GM21360 (cell line): ENCODE measurements at regions not wholly inside any gene's neighbourhood (a gene's known extent, or its start where the extent isn't known, plus 50 kb on each side); places are given as distances from the start of the nearest gene placed in this dataset.

ENCODE experiments used
- ATAC-seq: cut with Tn5 transposase; IDR thresholded peaks from one replicate; pipeline ENCODE4 v1.9.1; 2021; ENCODE audit warnings: mild to moderate bottlenecking, moderate library complexity; ENCODE audit not compliant: unreplicated experiment

DNA sequence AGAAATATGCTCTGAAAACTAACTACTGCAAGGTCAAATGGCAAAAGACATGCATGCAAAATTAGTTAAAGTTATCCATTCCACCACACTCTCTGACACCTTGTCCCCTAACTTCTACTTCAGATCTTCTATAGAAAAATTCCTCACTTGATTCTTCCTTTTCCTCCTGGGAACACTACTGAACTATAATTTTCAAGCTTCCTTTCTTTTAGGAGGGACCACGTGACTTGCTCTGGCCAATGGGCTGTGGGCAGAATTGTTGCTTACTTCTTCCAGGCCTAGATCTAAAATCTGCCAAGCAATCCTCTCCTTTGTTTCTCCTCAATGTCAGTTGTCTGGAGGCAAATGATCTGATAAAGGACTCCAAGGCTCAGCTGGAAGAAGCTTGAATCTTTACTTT, 441.0 kb downstream of the CDK5RAP2 start:
- no peak for ATAC-seq

DNA sequence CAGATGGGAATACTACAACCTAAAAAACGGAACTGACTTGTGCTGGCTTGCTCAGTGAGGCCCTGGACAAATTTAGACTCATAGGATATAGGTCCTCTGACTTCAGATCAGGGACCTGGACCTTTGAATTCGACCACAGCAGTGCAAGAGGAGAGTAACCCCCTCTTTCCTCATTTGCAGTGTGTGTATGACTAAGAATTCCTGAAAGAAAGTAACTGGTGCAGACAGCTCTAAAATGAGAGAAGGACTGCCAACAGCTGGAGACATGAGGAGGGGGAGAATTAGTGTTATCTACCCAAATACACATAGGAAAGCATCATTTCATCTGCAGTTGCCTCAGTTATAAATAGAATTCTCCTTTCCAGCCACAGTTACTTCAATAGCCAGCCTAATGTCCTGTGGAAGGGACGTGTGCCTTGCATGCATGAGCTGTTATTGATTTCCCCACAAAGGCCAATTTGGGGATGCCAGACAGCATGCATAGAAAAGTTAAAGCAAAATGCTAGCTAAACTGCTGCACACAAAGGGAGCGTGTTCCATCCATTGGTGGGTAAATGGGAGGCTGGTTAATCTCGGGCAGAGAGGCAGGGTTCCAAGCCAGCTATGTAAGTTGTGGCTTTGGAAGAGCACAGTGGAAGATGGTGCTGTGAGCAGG, 442.7 kb downstream of the CDK5RAP2 start:
- no peak for ATAC-seq

DNA sequence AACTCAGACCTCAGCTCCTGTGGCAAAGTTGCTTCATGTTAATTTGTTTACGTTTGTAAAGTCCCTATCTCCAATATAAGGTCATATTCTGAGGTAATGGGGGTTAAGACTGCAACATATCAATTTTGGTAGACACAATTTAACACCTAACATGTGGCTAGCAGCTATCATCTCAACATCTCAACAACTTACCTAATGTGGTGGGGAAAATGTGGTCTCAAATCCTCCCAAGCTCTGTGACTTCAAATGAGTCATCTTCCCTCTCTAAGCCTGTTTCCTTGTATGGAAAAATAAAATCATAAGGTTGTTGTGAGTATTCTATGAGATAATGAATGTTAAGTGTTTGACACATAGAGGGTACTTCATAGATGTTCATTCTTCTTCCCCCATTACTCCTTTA, 443.3 kb downstream of the CDK5RAP2 start:
- no peak for ATAC-seq

DNA sequence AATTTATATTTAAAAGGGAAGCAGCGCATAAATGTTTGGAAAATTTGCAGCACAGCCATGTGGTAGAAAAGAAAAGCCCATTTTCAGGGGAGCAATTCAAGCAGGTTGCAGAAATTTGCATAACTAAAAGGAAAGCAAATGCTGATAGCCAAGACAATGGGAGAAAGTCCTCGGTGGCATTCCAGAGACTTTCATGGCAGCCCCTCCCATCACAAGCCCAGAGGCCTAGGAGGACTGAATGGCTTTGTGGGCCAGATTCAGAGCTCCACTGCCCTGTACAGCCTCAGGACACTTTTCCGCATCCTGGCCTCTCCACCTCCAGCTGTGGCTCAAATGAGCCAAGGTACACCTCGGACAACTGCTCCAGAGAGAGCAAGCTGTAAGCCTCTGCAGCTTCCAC, 462.9 kb downstream of the CDK5RAP2 start:
- ATAC-seq, result no peak

DNA sequence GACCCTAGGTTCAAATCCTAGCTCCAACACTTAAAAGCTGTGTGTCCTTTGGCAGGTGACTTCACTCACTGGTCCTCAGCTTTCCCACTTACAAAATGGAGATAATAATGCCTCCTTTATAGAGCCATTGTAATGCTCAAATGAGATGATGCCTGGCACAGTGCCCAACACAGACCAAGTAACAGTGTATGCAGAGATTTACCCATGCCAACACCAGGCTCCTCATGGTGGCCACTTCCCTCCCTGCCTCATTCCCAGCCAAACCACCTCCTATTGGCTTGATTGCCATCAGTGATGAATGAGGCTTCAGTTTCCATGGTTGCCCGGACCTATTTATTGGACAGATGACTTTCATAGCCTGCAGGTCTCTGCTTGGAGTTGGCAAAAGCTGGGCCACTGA, 469.4 kb downstream of the CDK5RAP2 start:
- no peak for ATAC-seq

DNA sequence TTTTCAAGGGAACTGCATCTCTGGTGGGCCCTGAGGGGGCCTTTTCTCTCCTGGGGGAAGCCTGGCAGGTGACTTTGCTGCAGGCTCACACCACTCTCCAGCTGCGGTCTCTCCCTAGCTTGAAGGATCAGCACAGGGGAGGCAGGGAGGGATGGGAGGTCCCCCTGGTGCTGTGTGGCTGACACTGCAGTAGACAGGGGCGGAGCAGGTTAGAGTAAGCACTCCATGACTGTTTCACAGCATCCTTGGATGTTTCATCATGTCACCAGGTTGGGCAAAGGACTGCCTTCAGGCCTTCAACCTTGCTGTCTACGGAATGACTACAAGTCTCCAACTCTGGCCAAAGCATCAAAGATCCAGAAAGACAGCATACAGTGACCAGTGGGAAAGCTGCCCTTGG, 470.7 kb downstream of the CDK5RAP2 start:
- no peak for ATAC-seq

DNA sequence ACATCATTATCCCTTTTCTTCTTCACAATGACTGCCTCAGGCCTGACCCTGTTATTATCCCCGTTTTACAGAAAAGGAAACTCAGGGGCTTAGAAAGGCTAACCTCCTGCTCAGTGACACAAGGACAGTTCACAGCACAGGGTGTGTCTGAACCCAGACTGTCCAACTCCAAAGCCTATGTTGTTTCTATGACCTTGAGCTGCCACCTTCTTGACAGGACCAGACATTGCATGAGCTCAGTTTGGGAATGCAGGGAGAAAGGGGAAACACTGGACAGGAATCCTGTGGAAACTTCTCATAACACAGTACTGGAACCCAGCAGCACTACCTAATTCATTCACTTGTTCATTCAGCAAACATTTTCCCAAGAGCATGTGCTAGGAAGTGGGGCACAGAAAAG, 472.8 kb downstream of the CDK5RAP2 start:
- ATAC-seq, result no peak

DNA sequence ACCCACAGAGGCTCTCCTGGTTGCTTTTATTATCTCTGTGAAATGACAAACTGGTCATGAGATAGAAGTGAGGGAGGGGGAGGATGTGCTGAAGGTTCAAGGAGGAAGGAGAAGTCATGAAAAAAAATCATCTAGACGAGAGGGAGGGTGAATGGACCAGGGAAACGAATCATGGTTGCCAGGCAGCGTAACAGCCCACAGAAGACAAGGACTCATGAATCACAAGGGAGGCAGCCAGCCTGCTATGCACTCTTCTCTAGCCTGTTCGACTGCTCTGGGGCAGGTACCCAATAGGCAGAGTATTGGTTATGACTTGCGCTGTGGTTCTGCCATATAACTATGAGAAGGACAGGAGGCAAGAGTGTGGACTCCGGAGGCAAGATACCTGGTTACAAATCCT, 475.2 kb downstream of the CDK5RAP2 start:
- ATAC-seq, result no peak

DNA sequence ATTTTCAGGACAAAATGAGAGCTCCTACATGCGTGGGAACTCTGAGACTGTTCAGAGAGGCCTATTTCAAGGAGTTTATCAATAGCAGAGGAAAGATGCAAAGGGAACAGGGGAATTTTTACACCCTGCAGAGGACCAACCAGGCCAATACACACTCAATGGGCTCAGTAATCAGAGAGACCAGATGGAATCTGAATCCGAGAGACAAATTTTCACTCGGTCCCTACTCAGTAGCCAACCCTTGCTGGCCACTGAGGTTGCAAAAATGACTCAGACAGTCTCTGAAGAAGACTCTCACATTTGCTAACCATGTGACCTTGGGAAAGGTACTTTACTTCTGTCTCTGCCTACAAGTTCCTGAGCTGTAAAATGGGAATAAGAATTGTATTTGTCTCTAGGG, 479.4 kb downstream of the CDK5RAP2 start:
- ATAC-seq, result no peak

DNA sequence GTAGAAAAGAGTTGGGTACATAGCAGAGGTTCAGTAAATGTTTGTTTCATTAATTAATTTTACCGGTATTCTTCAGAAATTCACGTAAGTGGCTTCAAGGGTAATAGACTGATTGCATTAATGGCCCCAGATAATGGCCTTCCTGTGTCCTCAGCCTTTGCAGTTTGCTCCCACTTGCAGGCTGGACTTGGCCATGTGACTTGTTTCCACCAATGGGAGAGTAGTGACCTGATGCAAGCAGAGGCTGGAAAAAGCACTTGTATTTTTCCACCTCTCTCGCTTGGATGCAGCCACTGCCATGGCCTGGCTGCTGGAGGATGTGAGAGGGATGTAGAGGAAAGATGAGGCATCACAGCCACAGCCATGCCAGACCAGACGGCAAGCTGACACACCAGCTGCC, 480.9 kb downstream of the CDK5RAP2 start:
- no peak for ATAC-seq

DNA sequence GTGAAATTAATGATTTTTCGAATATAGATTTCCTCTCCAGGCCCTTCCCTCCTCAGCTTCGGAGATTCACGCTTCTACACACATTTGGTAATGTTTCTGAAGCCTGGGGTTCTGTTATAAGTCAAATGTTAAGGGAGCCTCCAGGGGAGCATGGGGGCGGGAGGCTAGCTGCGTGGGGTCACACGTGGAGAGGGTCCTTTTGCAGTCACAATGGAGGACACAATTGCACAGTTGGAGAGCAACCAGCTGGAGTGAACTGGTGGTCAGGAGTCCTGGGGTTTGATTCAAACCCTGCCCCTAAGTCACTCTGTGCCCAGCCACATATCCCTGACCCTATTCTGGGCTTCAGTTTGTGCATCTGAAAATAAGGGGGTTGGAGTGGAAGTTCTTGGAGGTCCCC, 481.4 kb downstream of the CDK5RAP2 start:
- no peak for ATAC-seq

DNA sequence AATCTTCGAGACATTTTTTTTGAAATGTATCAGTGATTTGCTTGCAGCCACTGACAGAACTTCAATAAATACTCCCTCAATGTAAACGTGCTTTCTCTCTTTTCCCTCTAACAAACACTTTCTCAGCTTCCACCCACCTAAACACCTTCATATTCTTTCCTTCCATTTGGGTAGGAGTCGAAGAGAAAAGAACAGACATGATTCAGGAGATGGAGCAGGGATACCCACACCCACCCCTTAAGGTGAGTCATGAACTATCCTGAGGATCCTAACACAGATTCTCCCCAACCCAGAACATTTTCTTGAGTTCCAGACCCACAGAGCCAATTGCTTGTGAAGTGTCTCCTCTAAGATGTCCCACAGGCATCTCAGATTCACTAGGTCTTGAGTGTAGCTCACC, 488.8 kb downstream of the CDK5RAP2 start:
- no peak for ATAC-seq

DNA sequence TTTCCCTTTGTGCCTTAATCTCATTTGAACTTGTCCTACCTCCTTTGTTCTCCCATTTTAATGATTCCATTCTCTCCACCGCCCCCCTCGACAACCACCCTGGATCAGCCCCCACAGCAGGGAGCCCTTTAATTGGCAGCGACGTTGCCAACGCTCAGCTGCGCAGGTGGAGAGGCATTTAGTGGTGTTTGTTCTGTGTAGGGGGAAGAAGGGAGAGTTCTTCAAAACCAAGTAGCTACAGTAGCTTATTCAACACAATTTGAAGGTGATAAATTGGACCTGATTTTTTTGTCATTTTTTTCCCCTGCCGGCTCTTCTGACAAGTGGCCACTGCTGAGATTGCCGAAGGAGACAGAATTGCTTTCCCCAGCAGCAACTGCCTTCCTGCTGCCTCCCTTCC, 499.1 kb downstream of the CDK5RAP2 start:
- ATAC-seq, result no peak

DNA sequence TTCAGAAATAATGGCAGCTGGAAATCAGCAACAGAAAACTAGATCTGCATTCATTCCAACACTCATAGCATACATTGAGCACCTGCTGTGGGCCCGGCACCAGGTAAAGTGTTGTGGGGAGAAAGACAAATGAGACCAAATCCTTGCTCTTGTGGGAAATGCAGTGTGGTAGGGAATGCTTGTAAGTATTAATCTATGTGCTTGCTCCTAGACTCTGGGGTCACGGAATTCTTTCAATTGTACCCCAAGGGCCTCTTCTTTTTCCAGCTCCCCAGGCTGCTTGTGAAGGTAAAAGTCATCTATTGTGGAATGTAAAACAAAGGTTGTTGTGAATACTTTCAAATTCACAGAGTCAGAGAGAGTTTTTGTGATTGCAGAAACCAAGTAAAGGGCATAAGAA, 501.9 kb downstream of the CDK5RAP2 start:
- no peak for ATAC-seq

DNA sequence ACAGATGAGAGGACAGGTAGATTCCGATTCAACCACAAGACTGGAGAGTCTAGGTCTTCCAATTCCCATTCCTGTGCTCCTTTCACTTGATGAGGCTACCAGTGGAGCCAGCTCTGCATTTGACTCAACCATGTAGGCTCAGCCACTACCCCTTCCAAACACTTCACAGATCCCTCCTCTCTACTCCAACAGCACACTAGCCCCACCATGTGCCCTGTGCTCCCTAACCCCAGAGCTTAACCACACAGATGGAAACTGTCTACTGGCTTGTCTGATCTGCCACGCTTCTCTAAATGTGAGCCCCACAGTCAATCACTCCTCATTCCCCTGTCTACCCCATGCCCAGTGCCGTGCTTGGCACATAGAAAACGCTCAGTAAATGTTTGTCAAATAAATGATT, 508.2 kb downstream of the CDK5RAP2 start:
- no peak for ATAC-seq

DNA sequence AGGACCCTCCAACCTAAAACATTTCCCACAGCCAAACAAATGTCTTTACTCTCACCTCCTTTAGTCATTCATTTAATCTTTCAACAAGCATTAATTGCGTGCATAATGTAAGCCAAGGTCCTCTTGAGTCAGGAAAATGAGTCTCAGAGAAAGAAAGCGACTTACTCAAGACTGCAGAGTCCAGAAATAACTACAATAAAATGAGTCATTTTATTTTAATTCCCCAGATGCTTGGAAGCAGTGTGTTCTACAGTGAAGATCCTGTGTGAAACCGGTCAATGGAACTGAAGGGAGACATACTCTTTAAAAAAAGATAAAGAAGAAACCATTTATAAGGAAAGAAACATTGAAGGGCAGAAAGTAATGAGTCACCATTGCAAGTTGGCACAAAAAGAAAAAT, 513.7 kb downstream of the CDK5RAP2 start:
- no peak for ATAC-seq

DNA sequence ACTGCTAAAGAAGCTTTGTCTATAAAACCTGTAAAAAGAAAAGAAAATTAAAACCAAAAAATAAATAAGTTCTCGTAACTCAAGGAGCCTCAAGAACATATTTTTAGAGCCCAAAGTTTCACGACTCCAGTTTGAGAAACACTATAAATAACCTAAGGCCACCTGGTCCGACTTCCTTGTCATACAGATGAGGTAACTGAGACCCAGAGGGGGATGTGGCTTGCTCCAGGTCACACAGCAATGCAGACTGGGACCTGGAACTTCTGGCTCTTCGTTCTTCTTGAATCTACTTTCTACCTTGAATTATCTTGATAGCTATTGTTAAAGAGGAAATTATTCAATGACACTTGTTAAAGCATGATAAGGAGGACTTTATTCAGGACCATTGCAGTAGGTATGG, 514.8 kb downstream of the CDK5RAP2 start:
- no peak for ATAC-seq

DNA sequence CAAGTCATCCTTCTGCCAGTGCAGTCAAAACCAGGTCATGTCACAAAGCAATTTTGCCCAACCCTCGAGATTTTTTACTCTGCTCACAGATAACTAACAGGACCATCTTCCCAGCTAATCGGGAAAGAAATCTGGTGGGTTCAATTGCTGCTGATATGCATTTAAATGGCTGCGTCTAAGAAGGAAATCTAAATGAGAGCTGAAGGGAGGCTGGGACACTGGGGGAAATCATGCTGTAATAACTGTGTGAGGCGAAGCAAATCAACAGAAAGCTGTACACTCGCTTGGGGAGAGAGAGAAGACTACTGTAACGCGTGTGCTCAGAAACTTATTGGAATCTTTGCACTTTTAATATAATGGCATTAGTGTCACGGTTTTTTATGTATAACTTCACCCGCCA, 535.0 kb downstream of the CDK5RAP2 start:
- no peak for ATAC-seq

DNA sequence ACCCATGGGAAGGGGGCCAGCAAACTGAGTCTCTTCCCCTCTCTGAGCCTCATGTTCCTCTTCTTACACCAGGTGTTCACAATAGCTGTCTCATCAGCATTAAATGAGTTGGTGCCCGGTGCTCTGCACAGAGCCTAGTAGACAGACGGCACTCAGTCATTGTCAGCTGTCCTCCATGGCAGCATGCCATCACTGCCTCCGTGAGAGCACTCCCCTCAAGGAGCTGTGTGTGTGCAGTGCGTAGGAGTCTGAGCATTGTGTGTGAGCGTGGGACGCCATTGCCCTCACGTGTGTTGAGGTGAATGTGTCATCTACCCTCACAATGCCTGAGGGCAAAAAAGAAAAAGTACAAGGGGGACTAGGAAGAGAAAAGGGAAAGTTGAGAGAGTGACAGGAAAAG, 536.5 kb downstream of the CDK5RAP2 start:
- no peak for ATAC-seq

DNA sequence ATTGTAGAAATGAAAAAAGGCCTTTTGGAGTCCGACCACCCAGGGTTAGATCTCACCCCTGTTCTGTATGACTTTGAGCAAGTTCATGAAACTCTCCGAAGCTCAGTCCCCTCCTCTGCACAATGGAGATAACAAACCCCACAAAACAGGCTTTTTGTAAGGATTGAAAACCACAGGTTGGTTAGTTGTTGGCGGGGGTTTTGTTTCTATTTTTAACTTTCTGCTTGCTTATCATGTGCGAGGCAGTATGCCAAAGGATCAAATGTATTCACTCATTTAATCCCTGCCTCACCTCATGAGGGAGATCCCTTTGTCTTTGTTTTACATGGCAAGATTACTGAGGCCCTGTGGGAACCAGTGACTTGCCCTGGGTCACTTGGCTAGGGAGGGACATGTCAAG, 539.1 kb downstream of the CDK5RAP2 start:
- no peak for ATAC-seq

DNA sequence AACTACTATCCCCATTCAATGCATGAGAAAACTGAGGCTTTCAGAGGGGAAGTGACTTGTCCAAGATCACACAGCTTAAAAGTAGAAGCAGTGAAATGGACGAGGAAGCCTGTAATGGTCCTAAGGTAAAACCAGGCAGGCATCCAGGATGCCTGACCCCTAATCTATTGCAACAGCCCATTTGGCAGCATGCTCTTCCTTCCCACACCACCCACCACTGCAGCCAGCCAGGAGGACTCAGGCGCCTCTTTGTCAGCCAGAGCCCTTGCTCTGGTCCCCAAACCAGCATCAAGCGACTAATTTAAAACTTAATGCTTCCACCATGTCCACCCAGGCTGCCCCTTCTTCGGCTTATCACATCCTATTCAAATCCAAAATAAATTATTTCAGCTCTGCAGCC, 541.6 kb downstream of the CDK5RAP2 start:
- ATAC-seq, result no peak

DNA sequence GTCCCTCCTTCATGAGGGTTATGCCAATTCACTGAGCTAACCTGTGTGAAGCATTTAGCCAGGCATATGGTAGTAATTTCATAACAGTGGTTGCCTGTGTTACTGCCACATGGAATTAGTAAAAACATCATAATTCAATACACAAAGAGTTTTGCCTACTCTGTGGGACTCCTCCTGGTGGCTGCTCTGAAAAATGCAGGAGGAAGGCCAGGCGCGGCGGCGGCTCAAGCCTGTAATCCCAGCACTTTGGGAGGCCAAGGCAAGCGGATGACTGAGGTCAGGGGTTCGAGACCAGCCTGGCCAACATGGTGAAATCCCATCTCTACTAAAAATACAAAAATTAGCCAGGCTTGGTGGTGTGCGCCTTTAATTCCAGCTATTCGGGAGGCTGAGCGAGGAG, 547.3 kb downstream of the CDK5RAP2 start:
- ATAC-seq, result no peak

DNA sequence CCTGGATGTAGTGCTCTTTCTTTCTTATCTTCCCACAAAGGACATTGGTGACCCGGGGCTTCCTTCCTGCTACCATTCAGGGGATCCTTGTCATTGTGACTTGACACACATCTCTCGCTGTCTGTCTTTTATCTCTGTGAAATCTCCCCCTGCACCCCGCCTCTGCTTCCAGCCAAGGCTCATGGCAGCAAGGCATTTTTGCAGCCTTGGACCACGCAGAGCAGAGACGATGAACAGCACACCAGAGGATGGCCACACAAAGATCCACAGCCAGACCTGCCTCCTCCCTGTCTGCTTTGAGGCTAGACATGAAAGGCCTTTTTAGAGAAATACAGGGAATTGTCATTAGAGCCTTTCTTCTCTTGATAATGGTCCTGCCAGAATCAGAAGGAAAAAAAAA, 549.1 kb downstream of the CDK5RAP2 start:
- no peak for ATAC-seq

DNA sequence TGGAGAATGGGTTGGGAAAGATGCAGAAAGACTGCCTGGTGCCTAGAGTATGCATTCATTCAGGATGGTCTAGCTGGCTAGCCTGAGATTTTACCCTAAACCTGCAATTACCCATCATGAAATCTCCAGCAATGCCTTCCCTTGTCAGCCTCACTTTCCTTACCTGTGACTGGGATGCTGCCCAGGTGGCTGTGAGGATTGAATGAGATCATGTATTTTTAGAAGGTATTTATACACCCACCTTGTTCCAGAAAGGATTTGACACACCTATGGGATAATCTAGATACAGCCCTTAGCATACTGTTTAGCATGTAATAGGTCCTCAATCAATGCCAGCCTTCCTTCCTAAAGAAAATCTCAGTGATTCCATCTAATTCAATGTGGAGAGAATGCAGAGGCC, 561.4 kb downstream of the CDK5RAP2 start:
- ATAC-seq, result no peak
